ENCODE measurements at regions not wholly inside any gene's neighbourhood (a gene's known extent, or its start where the extent isn't known, plus 50 kb on each side); places are given as distances from the start of the nearest gene placed in this dataset.

DNA sequence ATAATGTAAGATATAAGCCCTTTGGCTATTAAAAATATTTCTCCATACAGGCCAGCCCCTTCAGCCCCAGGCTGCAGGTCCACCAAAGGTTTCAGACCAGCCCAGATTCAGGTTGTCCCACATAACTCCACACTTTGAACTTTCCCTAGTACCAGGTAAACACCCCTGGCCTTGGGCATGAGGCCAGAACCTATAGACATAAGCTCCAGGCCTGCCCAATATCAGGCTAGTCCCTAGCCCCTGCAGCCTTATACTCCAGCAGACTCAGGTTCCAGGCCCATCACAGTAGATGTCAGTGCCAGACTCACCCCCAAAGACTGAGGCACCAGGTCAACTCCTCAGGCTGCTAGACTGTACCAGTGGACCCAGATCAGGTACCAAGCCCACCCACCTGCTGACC lies 178.5 kb upstream of the DAAM1 start:
- DNase-seq, result no peak
- Mint-ChIP-seq H3K27me3 (ENCODE audit: insufficient read depth) (peaks cover 4% of the 10 kb centered on the region), H3K9me3 (peaks cover 7% of the 10 kb centered on the region), H3K4me1 (ENCODE audit: low read depth) (peaks cover 10% of the 10 kb centered on the region), H3K27ac (no peak overlapping the region), H3K36me3 (ENCODE audit: low read depth) (peaks cover 13% of the 10 kb centered on the region), H3K4me3 (no peak overlapping the region)
- TF ChIP-seq, protein P1, sequence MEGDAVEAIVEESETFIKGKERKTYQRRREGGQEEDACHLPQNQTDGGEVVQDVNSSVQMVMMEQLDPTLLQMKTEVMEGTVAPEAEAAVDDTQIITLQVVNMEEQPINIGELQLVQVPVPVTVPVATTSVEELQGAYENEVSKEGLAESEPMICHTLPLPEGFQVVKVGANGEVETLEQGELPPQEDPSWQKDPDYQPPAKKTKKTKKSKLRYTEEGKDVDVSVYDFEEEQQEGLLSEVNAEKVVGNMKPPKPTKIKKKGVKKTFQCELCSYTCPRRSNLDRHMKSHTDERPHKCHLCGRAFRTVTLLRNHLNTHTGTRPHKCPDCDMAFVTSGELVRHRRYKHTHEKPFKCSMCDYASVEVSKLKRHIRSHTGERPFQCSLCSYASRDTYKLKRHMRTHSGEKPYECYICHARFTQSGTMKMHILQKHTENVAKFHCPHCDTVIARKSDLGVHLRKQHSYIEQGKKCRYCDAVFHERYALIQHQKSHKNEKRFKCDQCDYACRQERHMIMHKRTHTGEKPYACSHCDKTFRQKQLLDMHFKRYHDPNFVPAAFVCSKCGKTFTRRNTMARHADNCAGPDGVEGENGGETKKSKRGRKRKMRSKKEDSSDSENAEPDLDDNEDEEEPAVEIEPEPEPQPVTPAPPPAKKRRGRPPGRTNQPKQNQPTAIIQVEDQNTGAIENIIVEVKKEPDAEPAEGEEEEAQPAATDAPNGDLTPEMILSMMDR (IDR thresholded peaks at IDR 0.05), result no peak

DNA sequence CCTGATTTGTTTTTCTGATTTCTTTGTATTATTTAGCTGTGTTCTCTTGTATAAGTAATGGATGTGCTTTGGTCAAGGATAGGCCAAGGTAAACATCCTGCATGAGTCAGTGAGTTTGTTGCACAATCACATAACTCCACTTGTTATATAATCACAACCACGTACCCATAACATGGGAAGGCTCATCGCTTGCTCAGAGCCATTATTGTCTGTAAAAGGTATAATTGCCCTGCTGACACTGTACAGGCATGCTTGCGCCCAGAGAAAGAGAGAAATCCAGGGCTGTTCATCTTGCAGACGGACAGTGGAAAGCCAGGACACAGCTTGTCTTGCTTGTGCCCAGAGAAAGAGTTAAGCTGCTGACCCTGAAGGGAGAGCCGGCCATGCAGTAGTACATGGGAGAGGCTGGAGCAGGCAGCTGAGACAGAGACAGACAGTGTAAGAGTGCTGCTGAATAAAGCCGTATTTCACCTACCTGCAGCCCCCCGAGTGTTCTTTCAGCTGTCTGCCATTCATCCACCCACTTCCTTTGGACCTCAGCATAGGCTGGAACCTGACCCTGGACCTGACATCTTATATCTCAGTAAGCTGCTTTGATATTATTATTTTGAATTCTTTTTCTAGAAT lies 174.7 kb upstream of the DAAM1 start:
- TF ChIP-seq, protein P1 (IDR thresholded peaks at IDR 0.05), result no peak
- Mint-ChIP-seq H3K9me3 (peaks cover 7% of the 10 kb centered on the region), H3K36me3 (ENCODE audit: low read depth) (peaks cover 13% of the 10 kb centered on the region), H3K4me3 (no peak overlapping the region), H3K27me3 (ENCODE audit: insufficient read depth) (no peaks in the 10 kb centered on the region; the same call in 1 of the 2 replicates), H3K4me1 (ENCODE audit: low read depth) (peaks cover 18% of the 10 kb centered on the region), H3K27ac (peak overlapping the region; percentile 24; the same call in 1 of the 2 replicates)
- peak; percentile 51 for DNase-seq

DNA sequence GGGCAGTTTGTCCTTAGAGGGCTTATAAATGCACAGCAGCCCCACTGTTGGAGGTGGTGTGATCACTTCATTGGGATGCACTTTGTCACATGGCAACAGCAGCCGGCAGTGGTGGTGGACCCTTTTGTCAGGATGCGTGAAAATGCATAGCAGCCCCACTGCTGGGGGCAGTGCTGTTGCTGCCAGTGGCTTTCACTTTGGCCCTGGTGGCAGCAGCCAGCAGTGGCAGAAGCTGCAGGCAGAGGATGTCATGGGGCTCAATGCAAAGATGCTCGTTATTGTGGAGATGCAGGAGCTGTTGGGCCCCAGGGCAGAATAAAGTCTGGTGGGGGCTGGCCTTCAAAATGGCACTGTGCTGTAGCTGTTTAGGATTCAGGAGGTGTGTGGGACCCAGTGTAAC lies 173.0 kb upstream of the DAAM1 start:
- Mint-ChIP-seq H3K36me3 (ENCODE audit: low read depth) (peaks cover 13% of the 10 kb centered on the region), H3K4me1 (ENCODE audit: low read depth) (peaks cover 18% of the 10 kb centered on the region), H3K9me3 (peaks cover 7% of the 10 kb centered on the region), H3K4me3 (no peak overlapping the region), H3K27me3 (ENCODE audit: insufficient read depth) (no peaks in the 10 kb centered on the region; the same call in 1 of the 2 replicates), H3K27ac (no peak overlapping the region)
- TF ChIP-seq, protein P1 (IDR thresholded peaks at IDR 0.05), result no peak
- DNase-seq, result no peak

DNA sequence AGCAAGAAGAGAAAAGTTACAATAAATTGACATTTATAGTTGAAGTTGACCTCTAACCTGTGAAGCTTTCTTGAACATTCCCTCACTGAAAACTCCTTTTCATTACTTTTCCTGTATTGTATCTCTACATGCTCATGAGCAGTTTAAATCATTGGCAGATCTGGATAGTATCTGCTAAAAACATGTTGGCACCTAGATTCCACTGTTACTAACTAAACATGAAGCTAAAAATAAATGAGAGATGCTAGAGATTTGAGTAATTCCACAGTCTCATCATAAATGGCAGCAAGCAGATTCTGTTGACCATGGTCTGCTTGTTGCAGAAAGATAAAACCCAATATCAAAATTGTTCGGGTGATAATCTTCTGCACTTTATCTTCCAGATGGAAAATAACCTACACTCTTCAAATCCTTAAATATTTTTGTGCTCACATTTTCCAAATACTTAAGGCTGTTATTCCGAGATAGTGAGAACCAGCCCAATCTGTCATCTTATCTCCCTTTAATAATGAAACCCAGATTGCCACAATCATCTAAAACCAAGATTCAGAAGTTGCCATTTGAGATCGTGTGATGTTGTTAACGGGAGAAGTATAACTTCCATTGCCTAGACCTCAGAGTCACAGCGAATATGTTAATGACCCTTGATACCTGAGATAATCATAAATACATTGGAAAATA lies 171.0 kb upstream of the DAAM1 start:
- TF ChIP-seq, protein P1 (IDR thresholded peaks at IDR 0.05), result no peak
- Mint-ChIP-seq H3K36me3 (ENCODE audit: low read depth) (peaks cover 5% of the 10 kb centered on the region), H3K9me3 (peaks cover 7% of the 10 kb centered on the region), H3K27me3 (ENCODE audit: insufficient read depth) (no peaks in the 10 kb centered on the region; the same call in 1 of the 2 replicates), H3K4me3 (no peak overlapping the region), H3K4me1 (ENCODE audit: low read depth) (peaks cover 18% of the 10 kb centered on the region), H3K27ac (no peak overlapping the region)
- DNase-seq, result no peak

DNA sequence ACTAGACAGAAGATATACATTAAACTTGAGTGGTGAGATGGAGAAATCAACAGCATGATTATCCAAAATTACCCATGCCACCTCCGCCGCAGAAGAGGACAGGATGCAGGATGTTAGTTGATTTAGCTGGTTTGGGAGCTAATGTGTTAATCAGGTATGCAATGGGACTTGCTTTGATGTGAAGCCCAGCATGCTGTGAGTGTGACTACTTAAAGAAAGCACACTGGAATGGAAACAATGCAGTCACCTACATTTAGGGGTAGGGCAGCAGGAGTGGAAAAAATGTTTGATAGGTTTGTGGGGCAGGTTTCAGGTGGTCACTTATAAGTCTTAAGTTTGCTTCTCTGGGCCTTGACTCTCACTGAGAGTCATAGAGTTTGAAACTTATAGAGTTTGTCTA lies 170.0 kb upstream of the DAAM1 start:
- Mint-ChIP-seq H3K4me3 (no peak overlapping the region), H3K36me3 (ENCODE audit: low read depth) (peaks cover 1% of the 10 kb centered on the region), H3K27ac (no peak overlapping the region), H3K27me3 (ENCODE audit: insufficient read depth) (no peaks in the 10 kb centered on the region; the same call in 1 of the 2 replicates), H3K9me3 (peaks cover 3% of the 10 kb centered on the region), H3K4me1 (ENCODE audit: low read depth) (peaks cover 14% of the 10 kb centered on the region)
- TF ChIP-seq, protein P1 (IDR thresholded peaks at IDR 0.05), result no peak
- no peak for DNase-seq
